ENCODE measurements at regions not wholly inside any gene's neighbourhood (a gene's known extent, or its start where the extent isn't known, plus 50 kb on each side); places are given as distances from the start of the nearest gene placed in this dataset.
A peak's percentile ranks its signal among the peaks of the same experiment; 100 is the strongest.

GRCh38 chr9:88783711-88784083, 207.6 kb upstream of the S1PR3 start:
- H3K27me3 ChIP-seq = no peaks in the 10 kb centered on the region
- no peaks in the 10 kb centered on the region for H3K36me3 ChIP-seq
- no peak overlapping the region for H3K4me3 ChIP-seq
- H3K27ac ChIP-seq (replicated peaks in 1 of 4) = no peak overlapping the region
- peak; percentile 79 for DNase-seq (ENCODE audit: extremely low spot score)
- TF ChIP-seq CTCF (IDR thresholded peaks at IDR 0.05) (no peak), POLR2AphosphoS5 (IDR thresholded peaks at IDR 0.05) (no peak), POLR2A (IDR thresholded peaks at IDR 0.05; ENCODE audit: low read depth) (no peak)
- WGBS = 62% methylated on average over 4 of the region's 4 CpGs
- no peaks in the 10 kb centered on the region for H3K9me3 ChIP-seq
- intact Hi-C loops (cut with DNase I) = no loop called here
- H3K4me1 ChIP-seq = peaks cover 29 to 65% (median 43%) of the 10 kb centered on the region in 4 donors

GRCh38 chr9:88784960-88785359, 206.3 kb upstream of the S1PR3 start:
- Histone ChIP-seq H3K4me3 (no peak overlapping the region), H3K4me1 (peaks cover 29 to 67% (median 45%) of the 10 kb centered on the region in 4 donors), H3K27ac (replicated peaks in 1 of 4) (no peak overlapping the region), H3K9me3 (no peaks in the 10 kb centered on the region), H3K36me3 (no peaks in the 10 kb centered on the region), H3K27me3 (no peaks in the 10 kb centered on the region)
- intact Hi-C loops (cut with DNase I) = no loop called here
- no peak for TF ChIP-seq POLR2AphosphoS5 (IDR thresholded peaks at IDR 0.05)
- TF ChIP-seq EP300 (IDR thresholded peaks at IDR 0.05) = no peak
- TF ChIP-seq CTCF (IDR thresholded peaks at IDR 0.05) = no peak
- no peak for TF ChIP-seq POLR2A (IDR thresholded peaks at IDR 0.05; ENCODE audit: low read depth)
- WGBS = 87% methylated on average over 3 of the region's 3 CpGs
- no peak for DNase-seq (ENCODE audit: extremely low spot score)

GRCh38 chr9:88786291-88787079, 204.8 kb upstream of the S1PR3 start:
- peaks cover 33 to 77% (median 58%) of the 10 kb centered on the region in 4 donors for H3K4me1 ChIP-seq
- no peaks in the 10 kb centered on the region for H3K9me3 ChIP-seq
- TF ChIP-seq POLR2A (IDR thresholded peaks at IDR 0.05; ENCODE audit: low read depth) (no peak), POLR2AphosphoS5 (IDR thresholded peaks at IDR 0.05) (peak; percentile 42 to 51)
- WGBS = 42% methylated on average over 12 of the region's 12 CpGs
- intact Hi-C loops (cut with DNase I) = no loop called here
- peak overlapping the region; percentile 59 to 73 (median 70) for H3K27ac ChIP-seq (replicated peaks in 1 of 4)
- no peak overlapping the region for H3K4me3 ChIP-seq
- no peaks in the 10 kb centered on the region for H3K36me3 ChIP-seq
- peak; percentile 91 for DNase-seq (ENCODE audit: extremely low spot score)
- no peaks in the 10 kb centered on the region for H3K27me3 ChIP-seq

GRCh38 chr9:88789785-88790184, 201.5 kb upstream of the S1PR3 start:
- Histone ChIP-seq H3K4me3 (no peak overlapping the region), H3K27ac (replicated peaks in 1 of 4) (peak overlapping the region in 3 of 4 donors; percentile 78 to 81 (median 79)), H3K36me3 (no peaks in the 10 kb centered on the region), H3K27me3 (no peaks in the 10 kb centered on the region), H3K9me3 (no peaks in the 10 kb centered on the region), H3K4me1 (peaks cover 30 to 54% (median 50%) of the 10 kb centered on the region in 4 donors)
- 82% methylated on average over 3 of the region's 3 CpGs for WGBS
- DNase-seq (ENCODE audit: extremely low spot score) = no peak
- intact Hi-C loops (cut with DNase I) = loop anchor here (5.0 kb wide), 1 partner anchor 202 kb away; no protein-coding TSS in a partner anchor
- TF ChIP-seq POLR2AphosphoS5 (IDR thresholded peaks at IDR 0.05) (peak in 1 of 2 donors; percentile 10), POLR2A (IDR thresholded peaks at IDR 0.05; ENCODE audit: low read depth) (no peak), EP300 (IDR thresholded peaks at IDR 0.05) (no peak), CTCF (IDR thresholded peaks at IDR 0.05) (no peak)

GRCh38 chr9:88791105-88791805, 200.0 kb upstream of the S1PR3 start:
- no peaks in the 10 kb centered on the region for H3K27me3 ChIP-seq
- DNase-seq (ENCODE audit: extremely low spot score) = peak; percentile 92
- H3K9me3 ChIP-seq = no peaks in the 10 kb centered on the region
- intact Hi-C loops (cut with DNase I) = loop anchor here (5.0 kb wide), 1 partner anchor 204 kb away; no protein-coding TSS in a partner anchor
- TF ChIP-seq CTCF (IDR thresholded peaks at IDR 0.05) (no peak), POLR2AphosphoS5 (IDR thresholded peaks at IDR 0.05) (peak; percentile 74 to 82), EP300 (IDR thresholded peaks at IDR 0.05) (peak; percentile 73)
- no peak overlapping the region for H3K4me3 ChIP-seq
- peaks cover 28 to 45% (median 44%) of the 10 kb centered on the region in 4 donors for H3K4me1 ChIP-seq
- no peaks in the 10 kb centered on the region for H3K36me3 ChIP-seq
- H3K27ac ChIP-seq (replicated peaks in 1 of 4) = peak overlapping the region; percentile 70 to 81 (median 78)
